GM12875 (cell line): ENCODE measurements at regions not wholly inside any gene's neighbourhood (a gene's known extent, or its start where the extent isn't known, plus 50 kb on each side); places are given as distances from the start of the nearest gene placed in this dataset.
"Not testable (repeated sequence)": the region's sequence is repeated elsewhere in the genome, so short reads cannot be mapped to it uniquely, and the experiment has no call there.

ENCODE experiments used
- H3K4me3 ChIP-seq: one replicate; pipeline ENCODE4 v1.5.1; 2011; ENCODE audit warnings: low read depth, low read length, control low read depth
- TF ChIP-seq, protein P1 (sequence below): IDR thresholded peaks from 2 replicates; pipeline ENCODE4 v1.5.1; 2011; ENCODE audit warnings: low read depth, mild to moderate bottlenecking, control low read depth, inconsistent platforms, low read length, moderate library complexity, borderline replicate concordance; ENCODE audit not compliant: insufficient read depth

DNA sequence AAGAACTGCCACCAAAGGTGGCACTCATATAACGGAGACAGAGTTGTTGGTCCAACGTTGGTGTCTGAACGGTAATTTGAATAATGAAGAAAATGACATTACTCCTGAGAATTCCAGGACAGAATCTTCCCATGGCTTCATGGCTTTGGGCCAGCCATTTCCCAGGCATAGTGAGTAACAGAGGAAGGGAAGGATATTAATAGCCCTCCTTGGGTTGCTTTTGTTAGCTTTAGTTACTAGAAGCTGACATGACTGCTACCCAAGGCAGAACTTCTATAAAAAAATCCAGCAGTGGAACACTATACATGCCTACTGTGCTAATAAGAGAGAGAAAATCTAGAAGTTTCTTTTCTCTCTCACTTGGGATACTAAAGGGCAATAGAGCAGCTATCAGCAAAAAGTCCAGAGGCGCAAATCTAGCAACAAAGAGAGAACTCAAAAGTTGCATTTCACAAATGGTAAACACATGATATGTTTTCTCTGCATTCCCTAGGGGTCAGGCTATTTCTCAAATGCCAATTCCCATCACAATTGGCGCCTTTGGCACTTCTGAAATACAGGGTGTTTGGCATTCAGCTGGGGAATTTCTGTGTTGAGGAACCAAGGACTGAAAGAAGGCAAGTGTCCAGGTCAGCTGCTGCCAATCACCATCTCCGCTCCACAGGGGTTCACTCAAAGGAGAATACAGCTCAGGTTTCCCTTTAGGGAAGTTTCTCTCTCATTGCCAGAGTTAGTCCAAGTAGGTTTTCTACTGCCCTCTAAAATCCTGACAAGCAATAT is 160.8 kb upstream of the KYNU start:
- TF ChIP-seq, protein P1, sequence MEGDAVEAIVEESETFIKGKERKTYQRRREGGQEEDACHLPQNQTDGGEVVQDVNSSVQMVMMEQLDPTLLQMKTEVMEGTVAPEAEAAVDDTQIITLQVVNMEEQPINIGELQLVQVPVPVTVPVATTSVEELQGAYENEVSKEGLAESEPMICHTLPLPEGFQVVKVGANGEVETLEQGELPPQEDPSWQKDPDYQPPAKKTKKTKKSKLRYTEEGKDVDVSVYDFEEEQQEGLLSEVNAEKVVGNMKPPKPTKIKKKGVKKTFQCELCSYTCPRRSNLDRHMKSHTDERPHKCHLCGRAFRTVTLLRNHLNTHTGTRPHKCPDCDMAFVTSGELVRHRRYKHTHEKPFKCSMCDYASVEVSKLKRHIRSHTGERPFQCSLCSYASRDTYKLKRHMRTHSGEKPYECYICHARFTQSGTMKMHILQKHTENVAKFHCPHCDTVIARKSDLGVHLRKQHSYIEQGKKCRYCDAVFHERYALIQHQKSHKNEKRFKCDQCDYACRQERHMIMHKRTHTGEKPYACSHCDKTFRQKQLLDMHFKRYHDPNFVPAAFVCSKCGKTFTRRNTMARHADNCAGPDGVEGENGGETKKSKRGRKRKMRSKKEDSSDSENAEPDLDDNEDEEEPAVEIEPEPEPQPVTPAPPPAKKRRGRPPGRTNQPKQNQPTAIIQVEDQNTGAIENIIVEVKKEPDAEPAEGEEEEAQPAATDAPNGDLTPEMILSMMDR = no peak
- no peak overlapping the region for H3K4me3 ChIP-seq

DNA sequence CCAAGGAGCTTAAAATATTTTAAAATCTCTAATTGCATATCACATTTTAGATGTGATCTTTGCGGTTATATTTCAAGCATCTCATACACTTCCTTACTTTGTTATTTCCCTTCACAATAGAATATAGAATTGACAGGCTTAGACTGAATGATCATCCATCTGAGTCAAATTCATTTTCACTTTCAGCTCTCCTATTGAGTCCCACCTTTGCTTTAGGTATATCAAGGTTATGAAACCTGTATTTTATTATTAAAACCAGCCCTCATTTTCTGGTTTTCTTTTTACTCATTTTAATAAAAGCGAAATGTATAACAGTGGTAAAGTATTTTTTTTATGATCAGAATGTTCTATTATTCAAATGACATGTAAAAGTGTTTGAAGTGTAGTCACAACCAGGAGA is 162.9 kb upstream of the KYNU start:
- TF ChIP-seq, protein P1 = no peak
- H3K4me3 ChIP-seq = no peak overlapping the region

DNA sequence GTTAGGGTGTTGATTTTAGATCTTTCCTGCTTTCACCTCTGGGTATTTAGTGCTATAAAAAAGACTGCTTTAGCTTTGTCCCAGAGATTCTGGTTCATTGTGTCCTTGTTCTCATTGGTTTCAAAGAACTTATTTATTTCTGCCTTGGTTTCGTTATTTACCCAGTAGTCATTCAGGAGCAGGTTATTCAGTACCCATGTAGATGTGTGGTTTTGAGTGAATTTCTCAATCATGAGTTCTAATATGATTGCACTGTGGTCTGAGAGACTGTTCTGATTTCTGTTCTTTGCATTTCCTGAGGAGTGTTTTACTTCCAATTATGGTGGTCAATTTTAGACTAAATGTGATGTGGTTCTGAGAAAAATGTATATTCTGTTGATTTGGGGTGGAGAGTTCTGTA is 167.1 kb upstream of the KYNU start:
- no peak overlapping the region for H3K4me3 ChIP-seq
- TF ChIP-seq, protein P1 = no peak

DNA sequence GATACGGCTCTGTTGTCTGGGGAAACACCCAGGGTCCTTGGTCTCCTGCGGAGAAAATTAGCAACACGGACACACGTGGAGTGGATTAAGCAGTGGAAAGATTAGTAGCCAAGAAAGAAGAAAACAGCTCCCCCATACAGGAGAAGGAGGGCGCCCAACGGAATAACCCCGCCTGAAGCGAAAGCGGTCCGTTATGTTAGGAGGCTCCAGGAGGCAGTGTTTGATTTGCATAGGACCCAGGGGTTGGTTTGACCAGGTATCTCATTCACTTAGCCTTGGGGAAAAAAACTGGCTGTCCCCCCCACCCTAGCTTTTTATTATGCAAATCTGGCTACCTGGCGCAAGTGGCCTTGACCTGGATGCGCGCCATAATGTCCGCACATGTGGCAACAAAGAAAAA is 170.1 kb upstream of the KYNU start:
- TF ChIP-seq, protein P1 = no peak
- H3K4me3 ChIP-seq = no peak overlapping the region

DNA sequence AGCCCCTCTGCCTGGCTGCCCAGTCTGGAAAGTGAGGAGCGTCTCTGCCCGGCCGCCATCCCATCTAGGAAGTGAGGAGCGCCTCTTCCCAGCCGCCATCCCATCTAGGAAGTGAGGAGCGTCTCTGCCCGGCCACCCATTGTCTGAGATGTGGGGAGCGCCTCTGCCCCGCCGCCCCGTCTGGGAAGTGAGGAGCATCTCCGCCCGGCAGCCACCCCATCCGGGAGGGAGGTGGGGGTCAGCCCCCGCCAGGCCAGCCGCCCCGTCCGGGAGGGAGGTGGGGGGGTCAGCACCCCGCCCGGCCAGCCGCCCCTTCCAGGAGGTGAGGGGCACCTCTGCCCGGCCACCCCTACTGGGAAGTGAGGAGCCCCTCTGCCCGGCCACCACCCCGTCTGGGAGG is 175.1 kb upstream of the KYNU start:
- not testable (repeated sequence) for H3K4me3 ChIP-seq

DNA sequence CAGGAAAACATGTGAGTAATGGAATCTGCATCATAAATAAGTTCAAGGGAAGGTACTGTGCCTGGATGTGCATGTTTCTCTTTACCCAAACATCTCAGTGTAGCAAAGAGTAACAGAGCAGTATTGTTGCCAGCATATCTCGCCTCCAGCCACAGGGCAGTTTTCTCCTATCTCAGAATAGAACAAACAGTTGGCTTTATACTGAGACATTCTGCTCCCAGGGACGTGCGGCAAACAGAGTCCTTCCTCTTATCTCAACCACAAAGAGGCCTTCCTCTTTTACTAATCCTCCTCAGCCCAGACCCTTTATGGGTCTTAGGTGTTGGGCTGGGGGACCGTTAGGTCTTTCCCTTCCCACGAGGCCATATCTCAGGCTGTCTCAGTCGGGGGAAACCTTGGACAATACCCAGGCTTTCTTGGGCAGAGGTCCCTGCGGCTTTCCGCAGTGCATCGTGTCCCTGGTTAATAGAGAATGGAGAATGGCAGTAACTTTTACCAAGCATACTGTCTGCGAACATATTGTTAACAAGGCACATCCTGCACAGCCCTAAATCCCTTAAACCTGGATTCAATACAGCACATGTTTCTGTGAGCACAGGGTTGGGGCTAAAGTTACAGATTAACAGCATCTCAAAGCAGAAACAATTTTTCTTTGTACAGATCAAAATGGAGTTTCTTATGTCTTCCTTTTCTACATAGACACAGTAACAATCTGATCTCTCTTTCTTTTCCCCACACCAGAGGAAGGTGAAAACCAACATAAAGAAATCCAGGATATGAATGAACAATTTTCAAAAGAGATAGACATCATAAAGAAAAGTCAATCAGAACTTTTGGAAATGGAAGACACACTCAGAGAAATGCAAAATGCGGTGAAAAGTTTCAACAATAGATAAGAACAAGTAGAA is 181.9 kb upstream of the KYNU start:
- not testable (repeated sequence) for H3K4me3 ChIP-seq

DNA sequence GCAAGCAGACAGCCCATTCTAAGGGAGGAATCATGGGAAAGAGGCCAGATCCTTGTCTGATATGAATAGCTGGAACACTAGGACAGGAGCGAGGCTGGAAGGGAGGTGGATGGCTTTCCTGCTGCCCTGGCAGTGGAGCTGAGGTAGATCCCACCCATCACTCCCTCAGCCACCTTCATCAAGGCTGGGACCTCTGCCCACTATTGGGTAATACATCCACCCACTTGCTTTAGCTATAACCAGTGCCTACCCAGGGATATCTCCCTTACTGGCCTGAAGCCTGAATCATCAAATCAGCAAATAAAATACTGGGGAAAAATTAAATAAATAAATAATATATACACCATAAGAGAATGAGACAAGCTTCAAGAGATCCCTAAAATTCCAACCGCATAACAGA is 183.2 kb upstream of the KYNU start:
- no peak overlapping the region for H3K4me3 ChIP-seq
- TF ChIP-seq, protein P1 = no peak
